Putamen (tissue), 1 donor: ENCODE measurements at regions not wholly inside any gene's neighbourhood (a gene's known extent, or its start where the extent isn't known, plus 50 kb on each side); places are given as distances from the start of the nearest gene placed in this dataset.
"Not testable (repeated sequence)": the region's sequence is repeated elsewhere in the genome, so short reads cannot be mapped to it uniquely, and the experiment has no call there.

Experiments
- DNase-seq: peaks from one replicate; pipeline ENCODE4 v3.0.0-alpha.2; 2016; ENCODE audit warnings: low spot score

DNA sequence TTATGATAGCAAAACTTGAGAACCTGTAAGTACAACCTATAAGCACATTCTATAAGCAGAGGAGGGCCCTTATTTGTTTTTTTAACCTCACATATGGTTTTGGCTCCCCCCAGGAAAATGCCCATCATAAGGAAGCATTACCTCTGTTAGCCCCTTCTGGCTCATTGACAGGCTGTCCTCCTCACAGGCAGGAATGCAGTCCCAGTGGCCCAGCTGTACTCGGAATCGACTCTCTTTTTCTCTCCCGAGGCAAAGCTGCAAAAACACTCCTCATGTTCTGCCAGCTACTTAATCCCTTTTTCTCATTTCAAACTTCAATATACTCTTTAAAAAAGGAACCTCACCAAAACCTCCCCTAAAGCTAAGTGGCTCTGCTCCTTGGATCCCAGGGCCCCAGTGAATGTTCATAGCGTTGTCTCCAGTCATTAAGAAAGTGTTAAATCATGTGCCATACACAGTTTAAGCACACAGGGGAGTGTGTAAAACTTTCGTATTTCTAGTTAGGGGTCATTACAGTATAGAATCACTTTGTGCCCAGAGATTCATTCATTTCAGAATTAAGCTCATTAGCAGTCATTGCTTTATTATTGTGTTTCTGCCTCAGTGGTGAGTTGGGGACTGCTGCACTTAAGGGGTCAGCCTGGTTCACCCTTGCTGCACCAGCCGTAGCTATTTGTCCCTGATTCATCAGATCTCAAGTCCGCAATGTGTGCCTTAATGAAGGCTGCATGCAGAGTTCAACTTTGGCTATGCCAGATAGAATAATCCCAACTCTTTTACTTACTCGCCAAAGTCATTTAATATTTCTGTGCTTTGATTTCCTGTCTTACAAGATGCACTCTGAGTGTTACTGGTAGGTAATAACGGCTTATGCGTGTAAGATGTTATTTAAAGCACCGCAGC is 57.6 kb downstream of the JRKL start:
- DNase-seq, result no peak

DNA sequence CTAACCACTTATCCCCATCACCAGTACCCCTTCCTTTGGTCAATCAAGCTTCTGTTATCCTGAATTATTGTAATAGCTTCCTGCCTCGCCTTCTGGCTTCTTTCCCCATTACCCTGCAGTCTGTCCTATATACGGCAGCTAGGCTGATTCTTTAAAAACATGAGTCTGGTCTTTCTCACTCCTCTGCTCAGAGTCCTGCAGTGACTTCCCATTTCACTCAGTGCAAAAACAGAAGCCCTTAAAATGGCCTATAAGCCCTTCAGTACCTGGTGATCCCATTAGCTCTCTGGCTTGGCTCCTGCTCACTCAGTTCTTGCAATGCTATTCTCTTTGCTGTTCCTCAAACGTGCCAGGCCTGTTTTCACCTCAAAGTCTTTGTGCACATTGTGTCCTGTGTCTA is 58.4 kb downstream of the JRKL start:
- no peak for DNase-seq

DNA sequence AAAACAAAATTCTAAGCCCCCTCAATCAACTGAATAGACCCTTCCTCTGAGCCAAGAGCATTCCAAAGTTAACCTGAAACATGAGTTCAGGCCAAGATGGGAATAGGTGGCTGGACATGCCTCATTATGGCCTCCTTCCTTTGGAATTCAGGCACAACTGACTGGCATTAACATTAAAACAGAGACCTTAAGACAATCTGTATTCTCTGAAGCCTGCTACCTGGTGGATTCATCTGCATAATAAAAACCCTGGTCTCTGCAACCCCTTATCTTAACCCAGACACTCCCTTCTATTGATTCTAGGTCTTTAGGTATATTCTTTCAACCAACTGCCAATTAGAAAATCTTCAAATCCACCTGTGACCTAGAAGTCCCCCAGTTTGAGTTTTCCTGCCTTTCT is 66.3 kb downstream of the JRKL start:
- no peak for DNase-seq

DNA sequence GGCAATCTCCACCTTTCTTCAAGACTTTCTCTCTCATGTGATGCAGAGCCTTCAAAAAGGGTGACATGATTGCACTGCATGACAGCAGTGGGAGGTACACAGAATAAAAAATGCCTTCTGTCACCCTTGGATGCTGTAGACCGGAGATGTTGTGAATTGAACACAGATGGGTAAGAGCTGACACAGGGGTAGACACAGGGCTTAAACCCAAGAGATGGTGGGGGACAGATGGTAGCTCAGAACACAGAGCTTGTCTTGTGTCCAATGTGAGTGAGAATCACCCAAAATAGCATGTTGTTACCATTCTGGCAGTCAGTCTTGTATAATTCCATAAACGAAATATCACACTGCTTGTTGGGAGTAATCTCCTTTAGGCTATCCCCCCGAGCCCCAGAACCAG is 69.9 kb downstream of the JRKL start:
- DNase-seq, result no peak

- no peak for DNase-seq
Measured at GRCh38 chr11:96461871-96462270, 72.1 kb downstream of the JRKL start.

GRCh38 chr11:96464700-96465307 is 75.0 kb downstream of the JRKL start:
- peak; percentile 72 for DNase-seq

DNA sequence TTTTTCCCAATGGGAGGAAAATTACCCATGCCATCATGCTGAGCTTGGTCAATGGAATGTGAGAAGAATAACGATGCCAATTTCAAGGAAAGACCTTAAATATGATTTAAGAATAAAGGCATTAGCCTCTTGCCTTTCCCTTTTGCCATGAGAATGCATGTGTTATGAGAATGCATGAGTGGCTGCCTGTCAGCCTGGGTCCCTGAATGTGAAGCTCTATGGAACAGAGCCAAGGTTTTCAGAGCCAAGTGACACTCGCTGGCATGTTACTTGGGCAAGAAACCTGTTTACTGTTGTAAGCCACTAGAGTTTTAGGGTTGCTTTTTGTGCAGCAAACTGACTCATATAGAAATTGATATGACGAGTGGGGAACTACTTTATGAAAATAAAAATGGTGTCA is 75.7 kb downstream of the JRKL start:
- no peak for DNase-seq

DNA sequence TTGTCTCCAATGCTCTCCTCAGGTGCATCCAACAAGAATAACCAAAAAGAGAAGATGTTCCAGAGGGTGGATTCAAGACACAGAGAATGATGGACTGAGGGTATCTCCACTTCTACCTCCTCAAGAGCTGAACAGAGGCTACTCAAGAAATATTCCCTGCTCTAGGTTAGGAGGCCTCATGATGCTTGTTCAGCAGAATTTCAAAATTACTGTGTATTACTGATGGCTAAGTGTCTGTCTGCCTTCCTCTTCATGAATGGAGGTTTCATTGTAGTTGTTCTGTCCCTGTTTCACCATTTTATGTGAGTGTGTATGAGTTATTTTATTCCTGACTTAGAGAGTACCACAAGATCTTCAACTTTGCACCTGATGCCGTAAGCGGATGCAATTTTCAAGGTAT is 76.8 kb downstream of the JRKL start:
- DNase-seq, result no peak

GRCh38 chr11:96469776-96470175 is 80.0 kb downstream of the JRKL start:
- DNase-seq, result no peak

- no peak for DNase-seq
Measured at GRCh38 chr11:96470521-96470920, 80.7 kb downstream of the JRKL start.

- DNase-seq, result no peak
Measured at GRCh38 chr11:96472085-96472484, 82.3 kb downstream of the JRKL start.

GRCh38 chr11:96474263-96474662 is 84.5 kb downstream of the JRKL start:
- no peak for DNase-seq

- DNase-seq, result no peak
Measured at GRCh38 chr11:96481204-96481603, 91.4 kb downstream of the JRKL start.

GRCh38 chr11:96481771-96482170 is 92.0 kb downstream of the JRKL start:
- no peak for DNase-seq

GRCh38 chr11:96482193-96482592 is 92.4 kb downstream of the JRKL start:
- DNase-seq, result no peak

- no peak for DNase-seq
Measured at GRCh38 chr11:96483374-96483955, 93.7 kb downstream of the JRKL start.

DNA sequence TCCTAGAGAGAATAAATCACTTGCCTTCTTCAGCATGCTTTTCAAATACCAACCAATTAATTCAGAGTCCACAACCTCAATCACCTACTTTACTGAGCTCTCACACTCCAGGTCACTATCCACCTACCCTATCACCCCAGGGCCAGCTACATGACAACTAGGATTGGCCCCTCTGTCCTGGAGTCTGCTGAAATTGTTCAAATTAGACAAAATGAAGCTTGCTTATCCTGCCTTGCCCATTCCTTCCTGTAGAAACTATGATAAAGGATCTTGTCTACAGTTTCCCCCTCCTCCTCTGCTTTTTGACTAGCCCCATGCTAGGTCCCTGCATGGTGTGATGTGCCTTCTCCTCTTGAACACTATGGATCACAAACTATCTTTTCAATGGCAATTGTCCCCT is 94.5 kb downstream of the JRKL start:
- no peak for DNase-seq

GRCh38 chr11:96486890-96487611 is 97.2 kb downstream of the JRKL start:
- DNase-seq, result no peak

DNA sequence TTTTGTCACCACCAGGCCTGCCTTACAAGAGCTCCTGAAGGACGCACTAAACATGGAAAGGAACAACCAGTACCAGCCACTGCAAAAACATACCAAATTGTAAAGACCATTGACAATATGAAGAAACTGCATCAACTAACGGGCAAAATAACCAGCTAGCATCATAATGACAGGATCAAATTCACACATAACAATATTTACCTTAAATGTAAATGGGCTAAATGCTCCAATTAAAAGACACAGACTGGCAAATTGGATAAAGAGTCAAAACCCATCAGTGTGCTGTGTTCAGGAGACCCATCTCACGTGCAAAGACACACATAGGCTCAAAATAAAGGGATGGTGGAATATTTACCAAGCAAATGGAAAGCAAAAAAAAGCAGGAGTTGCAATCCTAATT is 99.1 kb downstream of the JRKL start:
- not testable (repeated sequence) for DNase-seq

GRCh38 chr11:96500440-96500839 is 110.6 kb downstream of the JRKL start:
- no peak for DNase-seq

GRCh38 chr11:96506041-96506440 is 116.2 kb downstream of the JRKL start:
- no peak for DNase-seq

- DNase-seq, result no peak
Measured at GRCh38 chr11:96506953-96507354, 117.1 kb downstream of the JRKL start.

DNA sequence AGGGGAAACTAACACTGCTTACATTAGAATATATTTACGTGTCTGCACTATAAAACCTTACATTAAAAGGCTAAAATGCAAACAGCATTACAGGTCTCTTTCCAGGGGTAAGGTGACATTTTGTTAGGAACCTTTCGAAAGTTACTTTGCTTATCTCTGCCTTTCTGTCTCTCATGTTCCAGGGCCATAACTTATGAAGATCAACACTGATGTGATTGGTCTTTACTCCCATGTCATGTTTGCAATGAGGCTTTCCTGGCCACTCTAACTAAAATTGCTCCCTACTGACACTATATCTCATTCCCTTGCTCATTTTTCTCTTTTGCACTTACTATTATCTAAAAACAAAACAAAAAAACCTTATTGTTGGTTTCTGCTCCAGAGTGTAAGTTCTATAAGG is 119.0 kb downstream of the JRKL start:
- DNase-seq, result no peak
